ENCODE measurements at regions not wholly inside any gene's neighbourhood (a gene's known extent, or its start where the extent isn't known, plus 50 kb on each side); places are given as distances from the start of the nearest gene placed in this dataset.

DNA sequence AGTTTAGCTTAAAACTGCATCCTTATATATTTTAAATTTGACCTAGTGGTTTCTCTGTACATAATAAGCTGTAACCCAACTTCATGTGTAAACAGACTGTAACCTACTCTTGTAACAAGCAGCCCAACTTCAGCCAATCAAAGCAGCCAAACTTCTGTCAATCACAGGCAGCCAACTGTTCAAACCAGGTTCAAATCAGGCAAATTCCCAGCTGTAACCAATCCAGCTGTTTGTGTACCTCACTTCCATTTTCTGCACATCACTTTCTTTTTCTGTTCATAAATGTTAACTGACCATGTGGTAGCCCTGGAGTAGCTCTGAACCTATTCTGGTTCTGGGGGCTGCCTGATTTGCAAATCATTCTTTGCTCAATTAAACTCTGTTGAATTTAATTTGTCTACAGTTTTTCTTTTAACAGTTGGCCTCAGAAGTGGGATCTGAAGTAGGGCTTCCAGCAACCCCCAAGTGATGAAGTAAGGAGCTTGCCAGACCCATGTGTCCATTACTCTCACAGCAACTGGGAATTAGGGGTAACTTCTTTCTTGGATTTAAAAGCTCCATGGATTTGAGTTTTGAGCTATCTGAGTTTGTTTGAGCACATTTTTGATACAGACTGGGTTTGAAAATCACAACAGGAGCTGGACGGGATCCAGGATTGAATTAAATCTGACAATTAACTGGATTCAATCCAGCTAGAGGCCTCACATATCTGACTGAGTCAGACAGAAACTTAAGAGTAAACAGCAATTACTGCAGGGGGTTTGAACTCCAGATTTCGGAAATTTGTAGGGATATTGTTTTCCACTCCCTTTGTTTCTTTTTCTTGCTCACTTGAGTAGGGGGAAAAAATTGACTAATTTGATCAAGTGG is 1569.7 kb upstream of the SLC39A10 start:
- no peak overlapping the region for H3K4me3 ChIP-seq (ENCODE audit: low read depth, low read length)
- no peak for DNase-seq (ENCODE audit: low read depth)
- TF ChIP-seq, protein P1, sequence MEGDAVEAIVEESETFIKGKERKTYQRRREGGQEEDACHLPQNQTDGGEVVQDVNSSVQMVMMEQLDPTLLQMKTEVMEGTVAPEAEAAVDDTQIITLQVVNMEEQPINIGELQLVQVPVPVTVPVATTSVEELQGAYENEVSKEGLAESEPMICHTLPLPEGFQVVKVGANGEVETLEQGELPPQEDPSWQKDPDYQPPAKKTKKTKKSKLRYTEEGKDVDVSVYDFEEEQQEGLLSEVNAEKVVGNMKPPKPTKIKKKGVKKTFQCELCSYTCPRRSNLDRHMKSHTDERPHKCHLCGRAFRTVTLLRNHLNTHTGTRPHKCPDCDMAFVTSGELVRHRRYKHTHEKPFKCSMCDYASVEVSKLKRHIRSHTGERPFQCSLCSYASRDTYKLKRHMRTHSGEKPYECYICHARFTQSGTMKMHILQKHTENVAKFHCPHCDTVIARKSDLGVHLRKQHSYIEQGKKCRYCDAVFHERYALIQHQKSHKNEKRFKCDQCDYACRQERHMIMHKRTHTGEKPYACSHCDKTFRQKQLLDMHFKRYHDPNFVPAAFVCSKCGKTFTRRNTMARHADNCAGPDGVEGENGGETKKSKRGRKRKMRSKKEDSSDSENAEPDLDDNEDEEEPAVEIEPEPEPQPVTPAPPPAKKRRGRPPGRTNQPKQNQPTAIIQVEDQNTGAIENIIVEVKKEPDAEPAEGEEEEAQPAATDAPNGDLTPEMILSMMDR (conservative IDR thresholded peaks at IDR 0.05; ENCODE audit: low read depth, low read length) = no peak

DNA sequence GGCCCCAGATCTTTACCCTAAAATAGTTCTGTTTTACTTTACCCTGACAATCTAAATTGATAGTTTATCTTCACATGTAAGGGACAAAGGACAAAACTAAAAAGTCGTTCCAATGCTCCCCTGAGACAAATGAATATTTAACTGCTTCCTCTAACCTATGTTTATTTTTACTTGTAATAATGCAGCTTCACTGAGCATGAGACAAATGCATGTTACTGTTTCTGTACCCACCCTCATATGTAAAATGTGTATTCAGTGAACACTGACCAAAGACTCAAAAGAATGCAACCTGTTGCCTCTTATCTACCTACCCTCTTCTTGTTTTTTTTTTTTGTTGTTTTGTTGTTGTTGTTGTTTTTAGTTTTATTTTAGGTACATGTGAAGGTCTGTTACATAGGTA is 1570.9 kb upstream of the SLC39A10 start:
- no peak overlapping the region for H3K4me3 ChIP-seq (ENCODE audit: low read depth, low read length)
- DNase-seq (ENCODE audit: low read depth) = no peak
- TF ChIP-seq, protein P1 (conservative IDR thresholded peaks at IDR 0.05; ENCODE audit: low read depth, low read length) = no peak

DNA sequence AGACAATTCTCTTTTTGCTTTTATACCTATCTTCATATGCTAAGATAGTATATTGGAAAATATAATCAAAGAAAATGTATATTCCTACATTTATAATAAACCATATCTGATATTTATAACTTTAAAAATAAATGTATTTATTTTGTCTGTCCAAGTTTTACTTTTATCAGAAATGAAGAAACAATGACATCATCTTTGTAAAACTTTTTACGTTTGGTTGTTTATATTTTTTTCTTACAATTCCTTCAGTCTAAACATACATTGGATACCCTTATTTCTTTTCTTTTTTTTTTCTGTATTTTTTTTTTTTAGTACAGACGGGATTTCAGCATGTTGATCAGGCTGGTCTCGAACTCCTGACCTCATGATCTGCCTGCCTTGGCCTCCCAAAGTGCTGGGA is 1577.0 kb upstream of the SLC39A10 start:
- TF ChIP-seq, protein P1 (conservative IDR thresholded peaks at IDR 0.05; ENCODE audit: low read depth, low read length) = no peak
- no peak for DNase-seq (ENCODE audit: low read depth)
- no peak overlapping the region for H3K4me3 ChIP-seq (ENCODE audit: low read depth, low read length)

DNA sequence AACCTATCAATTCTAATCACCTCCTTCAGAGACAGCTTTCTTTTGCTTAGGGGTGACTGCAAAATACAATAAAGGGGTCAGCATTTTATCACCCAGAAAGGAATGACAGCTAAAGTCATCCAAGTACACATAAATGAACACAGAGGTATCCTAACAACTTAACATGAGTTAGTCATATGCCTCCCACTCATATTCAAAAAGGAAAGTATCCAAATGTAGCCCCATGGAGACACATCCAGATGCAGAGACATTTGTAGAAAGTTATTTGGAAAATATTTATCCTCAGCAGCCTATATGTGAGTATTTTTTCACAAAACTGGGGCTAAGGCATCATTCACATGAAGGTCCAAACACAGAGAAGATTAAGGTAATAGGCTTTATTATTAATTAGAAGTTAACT is 1579.7 kb upstream of the SLC39A10 start:
- DNase-seq (ENCODE audit: low read depth) = no peak
- H3K4me3 ChIP-seq (ENCODE audit: low read depth, low read length) = no peak overlapping the region
- TF ChIP-seq, protein P1 (conservative IDR thresholded peaks at IDR 0.05; ENCODE audit: low read depth, low read length) = no peak

DNA sequence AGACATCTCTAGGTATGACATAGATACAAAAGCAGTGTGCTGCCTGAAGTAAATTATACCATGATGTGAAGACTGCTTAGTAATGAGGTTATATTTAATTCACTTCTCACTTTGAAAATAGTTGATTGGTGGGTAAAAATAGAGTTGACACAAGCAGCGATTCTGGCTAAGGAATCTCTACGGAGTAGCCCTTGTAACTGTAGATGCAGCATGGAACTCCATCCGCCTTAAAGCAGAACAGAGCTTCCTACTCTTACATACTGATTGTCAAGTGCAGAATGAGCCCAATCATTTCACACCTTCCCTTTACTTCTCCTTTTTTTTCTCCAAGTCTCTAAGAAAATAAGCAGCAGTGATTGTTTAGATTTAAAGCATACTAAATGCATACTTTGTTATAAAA is 1594.6 kb upstream of the SLC39A10 start:
- DNase-seq (ENCODE audit: low read depth) = no peak
- TF ChIP-seq, protein P1 (conservative IDR thresholded peaks at IDR 0.05; ENCODE audit: low read depth, low read length) = no peak
- H3K4me3 ChIP-seq (ENCODE audit: low read depth, low read length) = no peak overlapping the region

DNA sequence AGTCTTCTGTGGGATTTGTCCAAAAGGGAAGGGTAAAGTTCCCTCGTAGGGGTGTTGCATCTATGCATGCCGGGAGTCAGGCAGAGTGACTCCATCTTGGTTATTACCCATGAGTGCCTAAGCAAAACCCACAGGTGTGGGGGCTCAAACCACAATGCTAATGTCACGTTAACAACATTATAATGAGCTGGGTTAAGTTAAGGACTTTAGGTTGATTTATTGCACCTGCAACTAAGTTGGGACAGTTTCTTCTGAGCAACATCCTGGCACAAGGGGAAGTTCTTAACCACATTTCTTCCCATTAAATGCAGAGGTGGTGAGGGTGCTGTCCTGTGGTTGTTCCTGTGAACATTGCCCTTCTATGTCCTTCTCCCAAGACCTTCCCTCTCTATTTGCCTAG is 1596.8 kb upstream of the SLC39A10 start:
- TF ChIP-seq, protein P1 (conservative IDR thresholded peaks at IDR 0.05; ENCODE audit: low read depth, low read length) = no peak
- H3K4me3 ChIP-seq (ENCODE audit: low read depth, low read length) = no peak overlapping the region
- DNase-seq (ENCODE audit: low read depth) = no peak

DNA sequence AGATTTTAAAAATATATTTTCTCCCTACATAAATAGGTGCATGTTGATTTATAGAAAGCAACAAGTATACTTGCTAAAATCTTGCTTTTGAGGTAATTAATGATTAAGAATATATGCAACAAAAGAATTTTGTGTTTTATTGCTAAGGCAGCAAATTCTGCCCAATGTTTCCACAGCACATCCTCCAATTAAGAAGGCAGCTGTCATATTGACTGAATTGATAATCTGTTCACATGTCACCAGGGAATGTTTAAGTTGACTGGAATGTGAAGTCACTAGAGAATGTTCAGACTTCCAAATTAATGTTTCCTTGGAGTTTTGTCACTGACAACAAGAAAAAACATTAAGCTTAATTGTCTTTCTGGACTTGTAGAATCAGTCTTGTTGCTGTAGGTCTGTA is 1602.7 kb upstream of the SLC39A10 start:
- no peak overlapping the region for H3K4me3 ChIP-seq (ENCODE audit: low read depth, low read length)
- DNase-seq (ENCODE audit: low read depth) = no peak
- TF ChIP-seq, protein P1 (conservative IDR thresholded peaks at IDR 0.05; ENCODE audit: low read depth, low read length) = no peak
